Thyroid gland (tissue), 4 donors: ENCODE measurements at regions not wholly inside any gene's neighbourhood (a gene's known extent, or its start where the extent isn't known, plus 50 kb on each side); places are given as distances from the start of the nearest gene placed in this dataset.

ENCODE experiments used
- DNase-seq, 2 donors: peaks; one replicate each; pipeline ENCODE4 v3.0.0-alpha.2; 2019
- H3K27ac ChIP-seq, 3 donors: fragments of 200-600 bp; sonication (generic); 1 replicate in 2 of 3; 2 replicates in 1 of 3; pipeline ENCODE4 v1.5.1; 2016 to 2019; ENCODE audit warnings: mild to moderate bottlenecking in 1 of 3, moderate library complexity in 1 of 3
- H3K27me3 ChIP-seq: fragments of 200-600 bp; sonication (generic); one replicate; pipeline ENCODE4 v1.5.1; 2019
- H3K36me3 ChIP-seq, 2 donors: fragments of 200-600 bp; sonication (generic); one replicate each; pipeline ENCODE4 v1.5.1; 2016 to 2019
- H3K4me1 ChIP-seq, 2 donors: fragments of 200-600 bp; sonication (generic); one replicate each; pipeline ENCODE4 v1.5.1; 2017 to 2019
- H3K4me3 ChIP-seq, 3 donors: fragments of 200-600 bp; sonication (generic); replicated peaks in 1 of 3; 1 replicate in 2 of 3; 2 replicates in 1 of 3; pipeline ENCODE4 v1.5.1; 2016; ENCODE audit warnings: mild to moderate bottlenecking in 1 of 3
- H3K9me3 ChIP-seq: fragments of 200-600 bp; sonication (generic); one replicate; pipeline ENCODE4 v1.5.1; 2017
- CTCF ChIP-seq, 6 experiments: fragments of 200-600 bp in 3 of 6; fragments of 450-650 bp in 3 of 6; sonication (generic) in 3 of 6; IDR thresholded peaks; one replicate each; pipeline ENCODE4 v1.5.1; 2016 to 2019; ENCODE audit warnings: antibody characterized with exemption in 6 of 6, mild to moderate bottlenecking in 2 of 6, inconsistent platforms in 1 of 6, moderate library complexity in 1 of 6
- POLR2A ChIP-seq, 2 donors: fragments of 450-650 bp; IDR thresholded peaks; one replicate each; pipeline ENCODE4 v1.6.1; 2017; ENCODE audit warnings: antibody characterized with exemption in 2 of 2, mild to moderate bottlenecking in 2 of 2, moderate library complexity in 1 of 2
- WGBS, 2 donors: methylation state at CpG; one replicate each; pipeline ENCODE4 v1.1.5; 2017; 5-methylcytosine and 5-hydroxymethylcytosine counted together
- intact Hi-C: fragments of 100-400 bp; cut with DNase I; formaldehyde crosslinking; loops from one replicate; pipeline ENCODE4 v1.15.1; 2023

- Histone ChIP-seq H3K4me1 (no peaks in the 10 kb centered on the region), H3K27me3 (no peaks in the 10 kb centered on the region)
- 86 to 94% methylated on average over 2 to 5 of the region's 5 CpGs for WGBS, 2 donors
Observed at GRCh38 chr10:129133856-129134255, 333.2 kb upstream of the MGMT start.

DNA sequence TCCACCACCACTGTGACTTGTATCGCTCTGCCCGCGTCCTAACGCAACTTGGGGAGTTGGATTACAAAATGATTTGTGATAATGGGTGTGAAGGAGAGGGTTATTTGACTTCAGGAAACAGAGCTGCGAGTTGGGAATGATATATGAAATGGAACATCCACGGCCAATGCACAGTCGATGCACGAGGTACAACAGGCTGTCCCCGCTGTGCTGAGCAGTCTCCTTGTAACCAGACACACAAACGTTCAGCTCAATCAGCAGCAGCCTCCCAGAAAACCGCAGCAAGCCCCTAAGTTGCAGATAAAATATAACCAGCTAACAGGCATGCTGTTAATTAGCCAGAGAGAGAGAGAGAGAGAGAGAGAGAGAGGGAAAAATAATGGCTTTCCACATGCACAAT lies 332.7 kb upstream of the MGMT start:
- WGBS, 2 donors = 88 to 89% methylated on average over 11 of the region's 11 CpGs
- no peaks in the 10 kb centered on the region for H3K27me3 ChIP-seq

More at GRCh38 chr10:129133856-129134255, 333.2 kb upstream of the MGMT start:
- no peak overlapping the region for H3K4me3 ChIP-seq
- TF ChIP-seq POLR2A (IDR thresholded peaks at IDR 0.05) = no peak
- no peak for TF ChIP-seq CTCF (IDR thresholded peaks at IDR 0.05)
- intact Hi-C loops = no loop called here
- no peaks in the 10 kb centered on the region for H3K9me3 ChIP-seq
- no peak overlapping the region for H3K27ac ChIP-seq
- H3K36me3 ChIP-seq = no peaks in the 10 kb centered on the region
- no peak for DNase-seq

GRCh38 chr10:129135624-129136023 lies 331.4 kb upstream of the MGMT start:
- Histone ChIP-seq H3K9me3 (no peaks in the 10 kb centered on the region), H3K27ac (no peak overlapping the region), H3K36me3 (no peaks in the 10 kb centered on the region), H3K4me1 (no peaks in the 10 kb centered on the region), H3K4me3 (no peak overlapping the region), H3K27me3 (no peaks in the 10 kb centered on the region)
- WGBS, 2 donors = 70 to 72% methylated on average over 5 of the region's 5 CpGs
- intact Hi-C loops = no loop called here
- DNase-seq = no peak
- no peak for TF ChIP-seq CTCF (IDR thresholded peaks at IDR 0.05)
- TF ChIP-seq POLR2A (IDR thresholded peaks at IDR 0.05) = no peak

More for the DNA sequence above, 332.7 kb upstream of the MGMT start:
- Histone ChIP-seq H3K9me3 (no peaks in the 10 kb centered on the region), H3K4me3 (no peak overlapping the region), H3K27ac (no peak overlapping the region), H3K36me3 (no peaks in the 10 kb centered on the region), H3K4me1 (no peaks in the 10 kb centered on the region)
- intact Hi-C loops = no loop called here
- TF ChIP-seq CTCF (IDR thresholded peaks at IDR 0.05) (no peak), POLR2A (IDR thresholded peaks at IDR 0.05) (no peak)
- DNase-seq = no peak

GRCh38 chr10:129136074-129136473 lies 331.0 kb upstream of the MGMT start:
- Histone ChIP-seq H3K27me3 (no peaks in the 10 kb centered on the region), H3K36me3 (no peaks in the 10 kb centered on the region), H3K27ac (no peak overlapping the region), H3K9me3 (no peaks in the 10 kb centered on the region), H3K4me1 (no peaks in the 10 kb centered on the region), H3K4me3 (no peak overlapping the region)
- DNase-seq = no peak
- intact Hi-C loops = no loop called here
- TF ChIP-seq POLR2A (IDR thresholded peaks at IDR 0.05) = no peak
- no peak for TF ChIP-seq CTCF (IDR thresholded peaks at IDR 0.05)
- WGBS, 2 donors = 68 to 79% methylated on average over 9 of the region's 9 CpGs

DNA sequence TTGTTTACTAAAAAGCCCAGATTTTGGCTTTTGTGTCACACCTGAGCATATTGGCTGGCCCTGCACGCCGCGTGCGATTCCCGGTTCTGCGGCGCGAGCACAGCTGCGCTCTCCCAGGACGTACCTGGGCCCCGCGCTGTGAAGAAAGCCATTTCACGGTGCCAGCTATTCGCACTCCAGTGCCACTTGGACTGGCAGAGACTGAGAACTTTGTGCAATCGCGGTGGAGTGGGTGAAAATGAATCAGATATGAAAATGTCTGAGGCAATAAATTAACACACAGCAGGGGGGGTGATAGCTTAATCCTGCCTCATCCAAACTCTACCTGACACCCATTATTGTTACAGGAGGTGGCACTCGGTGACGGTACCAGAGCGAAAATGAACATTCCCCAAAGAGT lies 330.1 kb upstream of the MGMT start:
- TF ChIP-seq POLR2A (IDR thresholded peaks at IDR 0.05) = no peak
- H3K9me3 ChIP-seq = no peaks in the 10 kb centered on the region
- H3K4me3 ChIP-seq = no peak overlapping the region
- H3K27me3 ChIP-seq = no peaks in the 10 kb centered on the region
- DNase-seq = no peak
- intact Hi-C loops = no loop called here
- H3K27ac ChIP-seq = no peak overlapping the region
- H3K36me3 ChIP-seq = no peaks in the 10 kb centered on the region
- no peaks in the 10 kb centered on the region for H3K4me1 ChIP-seq
- 88 to 92% methylated on average over 19 of the region's 19 CpGs for WGBS, 2 donors
